ENCODE measurements at regions not wholly inside any gene's neighbourhood (a gene's known extent, or its start where the extent isn't known, plus 50 kb on each side); places are given as distances from the start of the nearest gene placed in this dataset.

DNA sequence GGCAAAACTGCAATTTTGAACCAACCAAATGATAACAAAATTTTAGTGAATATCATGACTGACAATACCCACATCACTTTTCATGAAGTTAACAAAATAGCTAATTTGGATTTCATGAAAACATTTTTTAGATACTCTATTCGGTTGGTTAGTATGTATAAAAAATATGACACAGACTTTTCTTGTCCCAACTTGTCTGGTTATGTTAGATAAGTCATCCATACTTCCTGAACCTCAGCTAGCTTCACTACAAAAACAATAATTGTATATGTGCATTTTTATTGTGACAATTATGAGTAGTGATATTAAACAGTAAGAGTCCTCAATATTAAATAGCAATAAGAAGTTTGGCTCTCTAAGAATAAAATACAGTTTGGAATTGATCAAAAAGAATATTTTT is 408.1 kb upstream of the DSEL start:
- Histone ChIP-seq H3K36me3 (no peaks in the 10 kb centered on the region), H3K9me3 (no peaks in the 10 kb centered on the region; the same call in 1 of the 2 replicates), H3K4me3 (no peak overlapping the region), H3K27me3 (no peaks in the 10 kb centered on the region)
- no peak for DNase-seq

DNA sequence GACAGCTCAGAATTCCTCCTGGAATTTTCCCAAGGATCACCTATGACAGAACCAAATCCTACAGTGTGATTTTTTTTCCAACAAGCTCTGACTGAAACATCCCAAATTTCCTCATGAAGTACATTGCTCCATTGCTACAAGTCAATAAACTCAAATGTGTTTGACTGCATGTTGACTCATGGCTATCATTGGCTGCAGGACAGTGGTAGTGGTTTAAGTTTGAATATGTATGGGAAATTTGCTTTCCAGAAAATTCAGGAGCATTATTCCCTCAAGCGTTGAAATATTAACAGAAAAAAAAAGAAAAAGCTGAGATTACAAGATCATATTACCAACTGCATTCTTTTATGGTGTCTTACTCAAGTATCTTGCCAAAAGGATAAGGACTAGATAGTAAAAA is 402.8 kb upstream of the DSEL start:
- H3K27me3 ChIP-seq, result no peaks in the 10 kb centered on the region
- no peak overlapping the region for H3K4me3 ChIP-seq
- no peaks in the 10 kb centered on the region for H3K36me3 ChIP-seq
- no peak for DNase-seq
- no peaks in the 10 kb centered on the region; the same call in 1 of the 2 replicates for H3K9me3 ChIP-seq

DNA sequence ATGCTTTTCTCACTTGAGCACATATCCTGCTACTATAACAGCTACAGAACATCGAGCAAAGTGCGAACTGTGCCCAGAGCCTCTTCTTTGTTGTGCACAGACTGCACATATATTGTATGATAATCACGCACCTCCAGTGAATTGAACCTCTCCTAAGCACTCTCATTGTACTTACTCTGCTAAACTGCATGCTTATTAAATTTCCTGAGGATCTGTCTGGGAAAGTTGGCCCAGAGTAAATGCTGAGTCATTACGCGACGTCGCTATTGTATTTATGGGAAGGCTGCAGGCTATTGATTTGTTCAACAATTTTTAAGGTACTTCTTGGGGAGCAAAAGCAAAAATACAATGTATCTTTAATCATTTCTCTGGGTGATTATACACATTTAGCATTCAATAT is 399.6 kb upstream of the DSEL start:
- DNase-seq, result no peak
- H3K9me3 ChIP-seq, result no peaks in the 10 kb centered on the region; the same call in 1 of the 2 replicates
- no peaks in the 10 kb centered on the region for H3K27me3 ChIP-seq
- H3K36me3 ChIP-seq, result no peaks in the 10 kb centered on the region
- no peak overlapping the region for H3K4me3 ChIP-seq

GRCh38 chr18:67913040-67913439 is 396.5 kb upstream of the DSEL start:
- H3K4me3 ChIP-seq, result no peak overlapping the region
- H3K36me3 ChIP-seq, result no peaks in the 10 kb centered on the region
- H3K9me3 ChIP-seq, result no peaks in the 10 kb centered on the region
- no peaks in the 10 kb centered on the region for H3K27me3 ChIP-seq
- DNase-seq, result no peak

GRCh38 chr18:67901573-67901972 is 385.1 kb upstream of the DSEL start:
- DNase-seq, result no peak
- Histone ChIP-seq H3K27me3 (no peaks in the 10 kb centered on the region), H3K36me3 (no peaks in the 10 kb centered on the region), H3K4me3 (no peak overlapping the region), H3K9me3 (no peaks in the 10 kb centered on the region)

DNA sequence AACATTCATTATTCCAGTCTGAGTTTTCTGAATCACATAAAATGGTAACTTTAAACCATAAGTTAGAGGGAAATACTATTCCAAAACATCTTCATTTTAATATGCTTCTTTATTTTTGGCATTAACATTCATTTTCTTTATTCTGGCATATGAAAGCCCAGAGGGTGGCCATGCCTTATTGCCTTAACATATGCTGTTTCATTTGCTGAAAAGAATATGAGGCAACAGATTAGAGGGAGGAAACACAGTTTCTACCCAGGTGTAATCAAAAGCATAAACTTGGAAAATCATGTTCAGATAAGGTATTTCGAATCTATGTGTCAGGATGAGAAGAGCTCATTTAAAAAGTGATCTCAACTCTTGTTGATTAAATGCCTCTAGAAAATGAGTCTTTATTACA is 379.9 kb upstream of the DSEL start:
- no peaks in the 10 kb centered on the region for H3K36me3 ChIP-seq

GRCh38 chr18:67893916-67894315 is 377.4 kb upstream of the DSEL start:
- Histone ChIP-seq H3K4me3 (no peak overlapping the region), H3K9me3 (no peaks in the 10 kb centered on the region), H3K36me3 (no peaks in the 10 kb centered on the region), H3K27me3 (no peaks in the 10 kb centered on the region)
- DNase-seq, result no peak

More for the DNA sequence above, 379.9 kb upstream of the DSEL start:
- DNase-seq, result no peak
- Histone ChIP-seq H3K4me3 (no peak overlapping the region), H3K9me3 (no peaks in the 10 kb centered on the region), H3K27me3 (no peaks in the 10 kb centered on the region)

DNA sequence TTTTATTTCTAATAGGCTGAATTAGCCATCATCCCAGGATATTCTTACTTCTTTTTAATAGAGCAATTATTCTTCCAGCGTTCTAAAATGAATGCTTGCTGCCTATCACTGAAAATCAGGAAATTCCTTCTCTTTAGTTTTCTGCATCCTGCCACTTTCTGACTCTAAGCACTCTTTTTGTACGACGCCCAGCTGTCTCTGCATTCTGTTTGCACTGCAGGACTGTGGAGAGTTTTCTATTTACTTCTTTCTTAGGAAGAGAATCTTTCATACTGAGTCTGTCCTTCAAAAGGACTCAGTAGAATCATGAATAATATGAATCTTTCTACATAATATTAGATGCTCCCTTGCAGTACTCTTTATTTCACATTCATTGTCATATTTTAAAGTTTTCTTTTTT is 360.4 kb upstream of the DSEL start:
- Histone ChIP-seq H3K36me3 (no peaks in the 10 kb centered on the region), H3K9me3 (no peaks in the 10 kb centered on the region), H3K4me3 (no peak overlapping the region), H3K27me3 (no peaks in the 10 kb centered on the region)
- DNase-seq, result no peak

- no peaks in the 10 kb centered on the region for H3K36me3 ChIP-seq
- no peaks in the 10 kb centered on the region for H3K27me3 ChIP-seq
- H3K9me3 ChIP-seq, result no peaks in the 10 kb centered on the region
- DNase-seq, result no peak
- H3K4me3 ChIP-seq, result no peak overlapping the region
These were observed 359.4 kb upstream of the DSEL start for GRCh38 chr18:67875944-67876343.

DNA sequence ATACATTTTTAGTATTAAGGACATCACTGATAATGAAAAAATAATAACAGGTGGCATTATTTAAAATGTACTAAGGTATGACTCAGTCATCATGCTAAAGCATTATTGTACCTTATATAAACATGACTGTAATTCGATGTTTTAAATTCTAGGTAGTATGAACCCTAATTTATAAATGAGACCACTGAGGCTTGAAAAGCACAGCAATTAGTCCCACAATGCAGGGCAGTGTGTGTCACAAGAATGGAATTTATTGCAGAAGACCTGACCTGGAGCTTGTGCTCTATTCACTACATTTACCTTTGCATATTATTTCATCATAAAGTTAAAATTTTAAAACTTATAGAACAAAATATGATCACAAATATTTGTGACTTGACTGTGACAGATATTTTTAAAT is 358.5 kb upstream of the DSEL start:
- H3K9me3 ChIP-seq, result no peaks in the 10 kb centered on the region
- DNase-seq, result no peak

DNA sequence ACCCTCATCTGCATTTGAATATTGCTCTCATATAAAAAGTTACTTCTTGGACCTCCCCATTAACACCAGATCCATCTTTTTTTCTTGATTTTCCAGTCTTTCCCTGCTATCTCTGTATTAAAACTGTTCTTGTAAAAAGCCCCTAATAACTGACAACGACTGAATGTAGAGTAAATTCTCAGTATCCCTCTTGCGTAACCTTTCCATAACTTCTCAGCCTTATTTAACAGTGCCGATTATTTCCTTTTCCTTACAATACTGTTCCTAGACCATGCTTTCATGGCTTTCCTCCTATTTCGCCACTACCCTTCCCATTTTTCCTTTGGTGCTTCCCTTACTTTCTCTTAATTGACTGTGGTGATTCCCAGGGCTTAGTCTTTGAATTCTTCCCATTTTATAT is 348.9 kb upstream of the DSEL start:
- DNase-seq, result no peak

More for the DNA sequence above, 358.5 kb upstream of the DSEL start:
- H3K36me3 ChIP-seq, result no peaks in the 10 kb centered on the region
- H3K4me3 ChIP-seq, result no peak overlapping the region
- no peaks in the 10 kb centered on the region for H3K27me3 ChIP-seq

DNA sequence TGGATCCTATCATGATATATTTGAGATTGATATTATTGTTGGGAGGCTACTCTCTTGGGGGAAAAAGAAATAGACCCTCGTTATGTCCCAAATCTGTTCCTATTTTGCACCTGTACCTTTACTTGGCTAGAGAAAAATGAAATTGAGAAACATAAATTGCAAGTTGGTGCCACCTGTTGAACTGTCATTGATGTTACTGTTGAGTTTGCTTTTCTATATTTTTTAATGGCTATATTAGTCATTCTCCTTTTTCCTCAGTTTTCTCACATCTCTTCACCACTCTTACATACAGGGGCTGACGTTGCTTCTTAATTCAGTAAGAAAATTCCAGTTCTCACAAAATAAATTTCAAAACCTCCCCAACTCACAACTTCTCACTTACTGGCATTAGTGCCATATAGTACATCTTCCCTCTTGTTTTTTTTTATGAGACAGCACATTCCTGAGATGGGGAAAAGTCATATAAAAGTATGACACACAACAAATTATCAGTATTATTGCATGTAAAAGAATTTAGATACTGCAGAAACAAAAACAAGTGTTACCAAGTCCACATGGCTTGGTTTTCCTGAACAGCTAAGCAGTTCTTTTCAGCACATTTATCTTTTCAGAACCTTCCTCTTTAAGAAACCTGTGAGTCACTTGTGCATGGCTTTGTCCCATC is 348.3 kb upstream of the DSEL start:
- peak; percentile 1 for DNase-seq
- Histone ChIP-seq H3K4me3 (no peak overlapping the region), H3K9me3 (no peaks in the 10 kb centered on the region), H3K27me3 (no peaks in the 10 kb centered on the region), H3K36me3 (no peaks in the 10 kb centered on the region)

More for the DNA sequence above, 348.9 kb upstream of the DSEL start:
- Histone ChIP-seq H3K4me3 (no peak overlapping the region), H3K27me3 (no peaks in the 10 kb centered on the region), H3K9me3 (no peaks in the 10 kb centered on the region), H3K36me3 (no peaks in the 10 kb centered on the region)

DNA sequence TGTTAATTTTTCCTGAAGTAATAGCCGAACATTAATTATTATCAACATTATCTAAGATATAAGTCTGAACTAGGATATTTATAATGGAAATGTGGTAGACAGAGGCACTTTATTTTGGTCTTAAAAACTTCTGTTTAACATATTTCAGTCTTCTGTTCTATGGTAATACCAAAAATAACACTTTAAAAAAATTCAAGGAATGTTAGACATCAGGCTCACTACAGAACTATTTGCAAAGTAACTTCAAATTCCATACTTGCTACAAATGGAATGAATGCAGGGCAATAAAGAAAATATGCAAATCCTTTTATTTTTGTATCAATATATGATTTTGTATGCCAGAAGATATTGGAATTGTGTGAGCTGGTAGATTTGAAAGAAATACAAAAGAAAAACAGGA is 345.5 kb upstream of the DSEL start:
- no peak overlapping the region for H3K4me3 ChIP-seq
- H3K36me3 ChIP-seq, result no peaks in the 10 kb centered on the region
- DNase-seq, result no peak
- no peaks in the 10 kb centered on the region for H3K27me3 ChIP-seq
- H3K9me3 ChIP-seq, result no peaks in the 10 kb centered on the region

DNA sequence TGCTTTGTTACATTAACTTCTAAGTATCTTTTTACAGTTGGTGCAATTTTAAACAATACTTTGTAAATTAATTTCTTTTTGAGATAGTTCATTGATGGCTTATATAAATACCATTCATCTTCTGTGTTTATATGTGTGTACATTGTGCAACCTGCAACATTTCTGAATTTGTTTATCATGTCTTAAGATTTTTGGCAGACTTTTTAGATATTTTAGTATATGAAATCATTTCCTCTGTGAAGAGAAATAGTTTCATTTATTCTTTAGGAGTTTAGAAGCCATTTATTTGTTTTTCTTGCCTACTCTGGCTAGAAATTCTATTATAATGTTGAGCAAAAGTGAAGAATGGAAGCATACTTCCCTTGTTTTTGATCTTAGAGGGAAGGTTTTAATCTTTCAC is 337.8 kb upstream of the DSEL start:
- Histone ChIP-seq H3K36me3 (no peaks in the 10 kb centered on the region), H3K4me3 (no peak overlapping the region)
- no peak for DNase-seq

DNA sequence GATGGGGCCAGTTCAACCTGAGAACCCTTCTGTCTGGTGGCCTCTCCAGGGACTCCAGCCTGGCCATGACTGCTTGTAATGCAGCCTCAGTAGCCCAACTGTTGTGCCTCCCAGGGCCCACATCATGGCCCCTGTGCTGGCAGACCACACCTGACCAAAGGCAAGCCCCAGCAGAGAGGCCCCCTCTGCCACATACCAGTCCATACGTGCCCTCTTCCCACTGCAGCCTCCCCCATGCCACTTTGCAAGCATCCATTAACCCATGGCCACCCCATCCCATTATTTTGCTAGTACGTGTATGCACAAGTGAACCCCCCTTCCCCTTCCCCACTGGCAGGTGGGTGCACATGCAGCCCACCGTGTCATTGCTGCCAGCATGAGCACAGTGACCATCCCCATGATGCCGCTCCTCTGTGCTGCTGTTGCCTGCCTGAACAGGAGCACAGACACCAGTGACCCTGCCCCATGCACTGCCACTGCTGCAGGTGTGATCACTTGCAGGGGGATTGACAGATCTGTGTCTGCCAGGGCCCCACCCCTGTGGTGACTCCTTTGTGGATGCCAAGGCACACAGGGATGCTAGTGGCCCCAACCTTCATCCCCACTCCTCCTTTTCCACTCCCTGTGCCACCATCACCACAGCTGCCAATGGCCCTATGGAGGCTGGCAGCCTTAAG is 330.0 kb upstream of the DSEL start:
- DNase-seq, result no peak
- Histone ChIP-seq H3K4me3 (no peak overlapping the region), H3K36me3 (no peaks in the 10 kb centered on the region), H3K27me3 (no peaks in the 10 kb centered on the region), H3K9me3 (no peaks in the 10 kb centered on the region)

More for the DNA sequence above, 337.8 kb upstream of the DSEL start:
- no peaks in the 10 kb centered on the region for H3K9me3 ChIP-seq
- H3K27me3 ChIP-seq, result no peaks in the 10 kb centered on the region

DNA sequence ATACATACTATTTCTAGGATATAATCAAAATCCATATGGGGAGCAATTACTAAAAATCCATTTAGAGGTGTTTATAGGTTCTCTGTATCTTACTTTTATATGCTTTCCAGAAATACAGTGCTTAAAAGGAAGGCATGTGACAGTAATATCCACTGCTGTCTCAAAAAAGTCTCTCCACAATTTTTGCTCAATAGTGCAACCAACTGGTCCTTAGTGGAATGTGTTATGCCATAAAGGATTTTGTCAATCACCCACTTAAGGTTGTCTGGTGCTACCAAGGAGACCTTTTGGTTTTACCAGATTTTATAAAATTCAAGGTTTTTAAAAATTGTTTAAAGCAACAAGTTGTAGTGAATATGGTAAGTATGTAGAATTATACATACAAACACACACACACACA is 328.5 kb upstream of the DSEL start:
- no peak for DNase-seq
- Histone ChIP-seq H3K27me3 (no peaks in the 10 kb centered on the region), H3K9me3 (no peaks in the 10 kb centered on the region), H3K4me3 (no peak overlapping the region), H3K36me3 (no peaks in the 10 kb centered on the region)

DNA sequence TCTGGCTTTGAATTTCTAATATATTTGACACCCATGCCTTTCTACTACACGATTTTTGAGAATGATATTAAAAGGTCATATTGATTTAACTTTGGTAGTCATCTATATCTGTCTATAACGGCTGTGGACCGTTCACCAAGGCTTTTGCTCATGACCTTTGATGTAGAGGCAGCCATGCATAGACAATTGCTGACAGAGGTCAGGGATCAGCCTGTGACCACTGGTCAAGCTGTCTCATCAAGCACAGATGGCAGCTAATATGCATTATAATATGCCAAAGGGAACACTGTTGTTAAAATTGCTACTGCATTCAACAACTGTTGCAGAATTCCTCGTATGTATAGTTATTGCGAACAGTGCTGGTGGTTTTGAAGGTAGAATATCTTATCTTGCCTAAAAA is 323.9 kb upstream of the DSEL start:
- H3K9me3 ChIP-seq, result no peaks in the 10 kb centered on the region

GRCh38 chr18:67818432-67818831 is 301.9 kb upstream of the DSEL start:
- Histone ChIP-seq H3K9me3 (no peaks in the 10 kb centered on the region), H3K36me3 (no peaks in the 10 kb centered on the region), H3K27me3 (no peaks in the 10 kb centered on the region), H3K4me3 (no peak overlapping the region)
- no peak for DNase-seq

More for the DNA sequence above, 323.9 kb upstream of the DSEL start:
- Histone ChIP-seq H3K36me3 (no peaks in the 10 kb centered on the region), H3K27me3 (no peaks in the 10 kb centered on the region), H3K4me3 (no peak overlapping the region)
- DNase-seq, result no peak
